Neural cell (in vitro differentiated cells): ENCODE measurements at regions not wholly inside any gene's neighbourhood (a gene's known extent, or its start where the extent isn't known, plus 50 kb on each side); places are given as distances from the start of the nearest gene placed in this dataset.

Experiments
- CTCF ChIP-seq: fragments of 450-650 bp; IDR thresholded peaks from 2 replicates; pipeline ENCODE4 v1.5.1; 2014; ENCODE audit warnings: antibody characterized with exemption, mild to moderate bottlenecking, moderate library complexity; ENCODE audit not compliant: poor library complexity, severe bottlenecking
- EZH2 ChIP-seq: fragments of 200-600, 300-800 bp; shearing (Covaris generic), sonication (generic); IDR thresholded peaks from 2 replicates; pipeline ENCODE4 v1.6.1; 2014; ENCODE audit warnings: antibody characterized with exemption, low read length, borderline replicate concordance, mild to moderate bottlenecking; ENCODE audit not compliant: insufficient read depth, poor library complexity, severe bottlenecking
- POLR2AphosphoS5 ChIP-seq: IDR thresholded peaks from 2 replicates; pipeline ENCODE4 v1.6.1; 2012
- SMC3 ChIP-seq: fragments of 450-650 bp; conservative IDR thresholded peaks from 2 replicates; pipeline ENCODE4 v1.6.1; 2014; ENCODE audit warnings: antibody characterized with exemption, mild to moderate bottlenecking, moderate library complexity; ENCODE audit not compliant: poor library complexity
- TAF1 ChIP-seq: IDR thresholded peaks from 2 replicates; pipeline ENCODE4 v1.6.1; 2012; ENCODE audit warnings: low read depth

- no peak for TF ChIP-seq CTCF
- TF ChIP-seq POLR2AphosphoS5 = no peak
- no peak for TF ChIP-seq EZH2
- no peak for TF ChIP-seq TAF1
- no peak for TF ChIP-seq SMC3
Measured at GRCh38 chr11:114836161-114836560, 157.8 kb downstream of the NXPE2 start.
